Peyer's patch (tissue), 4 donors: ENCODE measurements at regions not wholly inside any gene's neighbourhood (a gene's known extent, or its start where the extent isn't known, plus 50 kb on each side); places are given as distances from the start of the nearest gene placed in this dataset.

Experiments
- DNase-seq, 3 donors: peaks; one replicate each; pipeline ENCODE4 v3.0.0-alpha.2; 2017 to 2019
- H3K27ac ChIP-seq, 4 donors: fragments of 200-600 bp; sonication (generic); one replicate each; pipeline ENCODE4 v1.5.1; 2016 to 2019
- H3K27me3 ChIP-seq, 2 donors: fragments of 200-600 bp; sonication (generic); one replicate each; pipeline ENCODE4 v1.5.1; 2019
- H3K36me3 ChIP-seq, 3 donors: fragments of 200-600 bp; sonication (generic); one replicate each; pipeline ENCODE4 v1.5.1; 2016 to 2019
- H3K4me1 ChIP-seq, 4 donors: fragments of 200-600 bp; sonication (generic); one replicate each; pipeline ENCODE4 v1.5.1; 2016 to 2019
- H3K4me3 ChIP-seq, 4 donors: fragments of 200-600 bp; sonication (generic); 1 replicate in 3 of 4; 2 replicates in 1 of 4; pipeline ENCODE4 v1.5.1; 2016 to 2019; ENCODE audit warnings: mild to moderate bottlenecking in 1 of 4
- H3K9me3 ChIP-seq, 4 donors: fragments of 200-600 bp; sonication (generic); one replicate each; pipeline ENCODE4 v1.5.1; 2016 to 2019; ENCODE audit warnings: mild to moderate bottlenecking in 1 of 4
- CTCF ChIP-seq, 6 experiments: fragments of 450-650 bp in 4 of 6; fragments of 200-600 bp in 2 of 6; sonication (generic) in 1 of 6; IDR thresholded peaks; one replicate each; pipeline ENCODE4 v1.5.1; 2017 to 2019; ENCODE audit warnings: antibody characterized with exemption in 6 of 6, mild to moderate bottlenecking in 3 of 6, moderate library complexity in 1 of 6
- POLR2A ChIP-seq, 2 donors: fragments of 450-650 bp; IDR thresholded peaks; one replicate each; pipeline ENCODE4 v1.5.1; 2017; ENCODE audit warnings: antibody characterized with exemption in 2 of 2, mild to moderate bottlenecking in 2 of 2, moderate library complexity in 2 of 2

DNA sequence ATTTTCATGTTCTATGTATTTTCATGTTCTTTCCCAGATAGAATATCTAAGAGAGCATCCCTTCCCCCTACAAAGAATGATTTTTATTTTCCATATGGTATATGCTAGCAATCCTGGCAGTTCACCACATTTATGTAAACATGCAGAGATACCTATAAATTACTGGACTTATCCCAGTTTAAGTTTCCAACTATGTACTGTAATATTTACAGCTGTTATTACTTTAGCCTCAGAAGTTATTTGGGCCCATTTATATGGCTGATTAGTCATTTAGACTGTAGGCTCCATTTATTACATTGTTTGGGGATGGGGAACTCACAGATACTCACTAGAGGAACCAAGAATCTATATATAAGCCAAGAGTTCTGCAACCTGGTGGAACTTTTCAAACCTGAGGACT lies 84.8 kb upstream of the WARS2 start:
- Histone ChIP-seq H3K27me3 (no peaks in the 10 kb centered on the region), H3K4me1 (no peaks in the 10 kb centered on the region), H3K27ac (no peak overlapping the region), H3K36me3 (no peaks in the 10 kb centered on the region), H3K9me3 (no peaks in the 10 kb centered on the region), H3K4me3 (no peak overlapping the region)
- TF ChIP-seq CTCF (IDR thresholded peaks at IDR 0.05) (no peak), POLR2A (IDR thresholded peaks at IDR 0.05) (no peak)
- no peak for DNase-seq

GRCh38 chr1:119225831-119226230 lies 85.4 kb upstream of the WARS2 start:
- Histone ChIP-seq H3K36me3 (no peaks in the 10 kb centered on the region), H3K27me3 (no peaks in the 10 kb centered on the region), H3K4me1 (no peaks in the 10 kb centered on the region), H3K4me3 (no peak overlapping the region), H3K27ac (no peak overlapping the region), H3K9me3 (no peaks in the 10 kb centered on the region)
- DNase-seq, result no peak
- TF ChIP-seq POLR2A (IDR thresholded peaks at IDR 0.05) (no peak), CTCF (IDR thresholded peaks at IDR 0.05) (no peak)

DNA sequence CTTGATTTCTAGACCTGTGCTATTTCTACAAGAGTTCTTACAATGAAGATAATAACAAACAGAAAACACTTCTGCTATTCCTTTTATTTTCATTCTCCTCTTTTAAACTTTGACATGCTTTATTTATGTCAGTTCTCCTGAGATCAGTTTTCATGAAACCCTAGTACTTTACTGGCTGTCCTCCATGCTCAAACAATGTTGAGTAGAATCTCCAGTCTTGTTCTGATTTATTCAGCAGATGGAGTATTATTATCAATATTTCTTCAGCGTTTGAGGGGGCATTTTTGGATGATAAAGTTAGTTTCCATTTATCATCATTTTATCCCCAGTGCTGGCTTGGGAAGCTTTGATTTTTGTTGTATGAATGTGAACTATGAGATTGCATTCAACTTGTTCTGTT lies 85.9 kb upstream of the WARS2 start:
- H3K4me1 ChIP-seq, result no peaks in the 10 kb centered on the region
- H3K4me3 ChIP-seq, result no peak overlapping the region
- no peaks in the 10 kb centered on the region for H3K9me3 ChIP-seq
- H3K36me3 ChIP-seq, result no peaks in the 10 kb centered on the region
- no peaks in the 10 kb centered on the region for H3K27me3 ChIP-seq
- DNase-seq, result no peak
- no peak overlapping the region for H3K27ac ChIP-seq
- no peak for TF ChIP-seq CTCF (IDR thresholded peaks at IDR 0.05)
- no peak for TF ChIP-seq POLR2A (IDR thresholded peaks at IDR 0.05)

- no peak overlapping the region for H3K4me3 ChIP-seq
- no peak for TF ChIP-seq CTCF (IDR thresholded peaks at IDR 0.05)
- no peak for TF ChIP-seq POLR2A (IDR thresholded peaks at IDR 0.05)
- no peak overlapping the region for H3K27ac ChIP-seq
- H3K4me1 ChIP-seq, result no peaks in the 10 kb centered on the region
- H3K36me3 ChIP-seq, result no peaks in the 10 kb centered on the region
- H3K9me3 ChIP-seq, result no peaks in the 10 kb centered on the region
- no peaks in the 10 kb centered on the region for H3K27me3 ChIP-seq
- DNase-seq, result no peak
Measured at GRCh38 chr1:119226913-119227312, 86.5 kb upstream of the WARS2 start.

- Histone ChIP-seq H3K4me1 (no peaks in the 10 kb centered on the region), H3K27ac (no peak overlapping the region), H3K27me3 (no peaks in the 10 kb centered on the region), H3K36me3 (no peaks in the 10 kb centered on the region), H3K4me3 (no peak overlapping the region), H3K9me3 (no peaks in the 10 kb centered on the region)
- TF ChIP-seq CTCF (IDR thresholded peaks at IDR 0.05) (no peak), POLR2A (IDR thresholded peaks at IDR 0.05) (no peak)
- DNase-seq, result no peak
Measured at GRCh38 chr1:119227456-119227855, 87.0 kb upstream of the WARS2 start.

DNA sequence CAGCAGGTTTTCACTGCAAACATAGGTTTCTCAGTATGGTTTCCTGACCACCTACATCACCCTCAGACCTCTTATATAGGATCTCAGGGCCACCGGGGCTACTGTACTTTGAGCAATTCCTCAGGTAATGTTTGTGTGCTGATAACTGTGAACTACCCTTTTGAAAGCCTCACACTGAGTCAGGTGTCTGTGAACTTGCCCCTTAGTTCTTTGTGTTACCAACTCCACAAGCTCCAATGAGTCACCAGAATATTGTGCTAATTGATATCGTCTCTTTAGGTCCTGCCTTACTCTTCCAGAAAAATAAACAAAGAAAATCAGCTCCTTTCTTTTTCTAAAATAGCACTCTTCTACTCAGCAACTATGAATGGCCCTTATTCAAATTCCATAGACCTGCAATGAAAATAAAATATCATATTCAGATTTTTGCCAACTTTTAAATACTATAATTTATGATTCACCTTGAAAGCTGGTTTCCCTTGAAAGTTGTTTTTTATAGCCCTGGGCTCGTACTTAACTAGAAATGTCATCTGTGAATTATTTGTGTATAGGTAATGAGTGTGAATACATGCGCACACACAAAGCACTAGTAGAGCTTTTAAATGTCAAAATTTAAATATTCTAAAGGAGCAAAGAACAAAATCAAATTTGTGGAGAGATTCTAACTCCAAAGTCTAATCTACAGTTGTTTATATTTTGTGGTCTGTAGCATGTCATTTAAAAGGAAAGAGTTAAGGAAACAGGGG lies 88.1 kb upstream of the WARS2 start:
- H3K27ac ChIP-seq, result no peak overlapping the region
- no peaks in the 10 kb centered on the region for H3K36me3 ChIP-seq
- DNase-seq, result no peak
- H3K27me3 ChIP-seq, result no peaks in the 10 kb centered on the region
- no peaks in the 10 kb centered on the region for H3K9me3 ChIP-seq
- TF ChIP-seq CTCF (IDR thresholded peaks at IDR 0.05), result no peak
- no peak for TF ChIP-seq POLR2A (IDR thresholded peaks at IDR 0.05)
- H3K4me3 ChIP-seq, result no peak overlapping the region
- H3K4me1 ChIP-seq, result no peaks in the 10 kb centered on the region
